ENCODE measurements at regions not wholly inside any gene's neighbourhood (a gene's known extent, or its start where the extent isn't known, plus 50 kb on each side); places are given as distances from the start of the nearest gene placed in this dataset.

DNA sequence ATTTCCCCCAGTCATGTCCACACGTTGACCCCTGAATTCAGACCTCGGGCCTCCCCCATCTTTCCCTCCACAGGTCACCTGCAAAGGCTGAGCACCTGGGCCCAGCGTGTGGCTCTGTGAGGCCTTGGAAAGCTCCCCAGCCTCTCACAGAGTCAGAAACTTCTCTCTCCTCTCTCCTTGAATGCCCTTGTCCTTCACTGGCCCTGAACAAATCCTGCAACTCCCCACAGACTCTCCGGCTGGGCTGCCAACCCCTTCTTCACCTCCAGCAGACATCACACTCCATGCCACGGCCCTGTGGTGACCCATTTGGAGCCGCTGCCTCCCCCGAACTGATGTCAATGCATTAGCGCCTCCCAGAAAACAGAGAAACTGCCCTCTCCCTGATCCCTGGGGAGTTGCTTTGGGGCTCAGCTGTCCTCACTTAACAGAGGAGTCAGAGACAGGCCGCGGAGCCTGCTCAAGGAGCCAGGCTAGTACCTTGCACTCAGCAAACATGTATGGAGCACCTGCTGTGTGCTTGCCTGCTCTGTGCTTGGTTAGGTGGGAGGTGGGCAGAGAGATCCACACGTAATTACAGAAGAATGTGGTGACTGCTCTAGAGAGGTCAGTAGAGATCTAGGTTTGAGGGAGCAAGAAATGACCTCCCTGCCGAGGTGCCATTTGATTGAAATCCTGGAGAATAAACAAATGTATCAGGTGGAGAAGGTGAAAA is 99.2 kb upstream of the PWP1 start:
- CTCF ChIA-PET, result interaction anchor here (1.0 to 2.5 kb wide), 2 partner anchors 29 to 455 kb away, joined by 3 to 10 read pairs; no protein-coding TSS in a partner anchor
- H3K27ac ChIP-seq (ENCODE audit: insufficient read depth in 1 of 2, low read depth in 1 of 2, low read length in 2 of 2, poor library complexity in 1 of 2, severe bottlenecking in 2 of 2), result no peak overlapping the region

DNA sequence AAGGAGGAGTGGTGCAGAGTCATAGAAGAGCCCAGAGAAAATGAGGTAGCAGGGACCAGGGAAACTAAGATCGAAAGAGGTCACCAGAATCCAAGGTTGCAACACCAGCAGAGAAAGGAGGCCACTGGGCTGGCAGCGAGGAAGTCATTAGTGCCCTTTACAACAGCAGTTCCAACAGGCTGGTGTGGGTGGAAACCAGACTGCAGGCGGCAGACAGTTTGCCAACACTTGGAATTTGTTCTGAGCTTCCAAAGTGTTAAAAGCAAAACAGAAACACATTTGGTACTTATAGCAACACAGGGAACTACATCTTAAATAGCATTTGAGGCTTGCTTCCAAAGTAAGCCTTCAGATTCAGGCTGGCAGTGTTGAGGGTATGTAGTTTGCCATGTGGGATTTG is 95.2 kb upstream of the PWP1 start:
- CTCF ChIA-PET, result no interaction called here
- 100% methylated on average over 3 of the region's 3 CpGs for WGBS (ENCODE audit: insufficient coverage)
- Histone ChIP-seq H3K27ac (ENCODE audit: insufficient read depth in 1 of 2, low read depth in 1 of 2, low read length in 2 of 2, poor library complexity in 1 of 2, severe bottlenecking in 2 of 2) (no peak overlapping the region), H3K4me1 (ENCODE audit: control extremely low read depth in 1 of 4, control insufficient read depth in 4 of 4, insufficient read depth in 4 of 4, low read length in 3 of 4) (peaks cover 0 to 1% (median 0%) of the 10 kb centered on the region in 4 experiments), H3K4me3 (ENCODE audit: control insufficient read depth in 1 of 7, extremely low read depth in 1 of 7, insufficient read depth in 4 of 7, low read depth in 2 of 7, low read length in 6 of 7) (no peak overlapping the region), H3K9me3 (ENCODE audit: control extremely low read depth in 1 of 5, control insufficient read depth in 4 of 5, insufficient read depth in 2 of 5, low read depth in 1 of 5, low read length in 4 of 5) (peaks cover 3 to 22% (median 6%) of the 10 kb centered on the region in 5 experiments), H3K27me3 (replicated peaks in 2 of 5; ENCODE audit: control insufficient read depth in 4 of 5, insufficient read depth in 5 of 5, low read length in 4 of 5) (no peaks in the 10 kb centered on the region), H3K36me3 (ENCODE audit: control insufficient read depth in 4 of 4, insufficient read depth in 4 of 4, low read length in 3 of 4) (peaks cover 0 to 11% (median 3%) of the 10 kb centered on the region in 4 experiments)
- POLR2A ChIA-PET, result no interaction called here
- DNase-seq, result no peak

More for the DNA sequence above, 99.2 kb upstream of the PWP1 start:
- Histone ChIP-seq H3K4me3 (ENCODE audit: control insufficient read depth in 1 of 7, extremely low read depth in 1 of 7, insufficient read depth in 4 of 7, low read depth in 2 of 7, low read length in 6 of 7) (no peak overlapping the region), H3K9me3 (ENCODE audit: control extremely low read depth in 1 of 5, control insufficient read depth in 4 of 5, insufficient read depth in 2 of 5, low read depth in 1 of 5, low read length in 4 of 5) (peaks cover 0 to 3% (median 2%) of the 10 kb centered on the region in 5 experiments), H3K4me1 (ENCODE audit: control extremely low read depth in 1 of 4, control insufficient read depth in 4 of 4, insufficient read depth in 4 of 4, low read length in 3 of 4) (peaks cover 0 to 1% (median 0%) of the 10 kb centered on the region in 4 experiments), H3K27me3 (replicated peaks in 2 of 5; ENCODE audit: control insufficient read depth in 4 of 5, insufficient read depth in 5 of 5, low read length in 4 of 5) (peaks cover 0 to 14% (median 0%) of the 10 kb centered on the region in 5 experiments), H3K36me3 (ENCODE audit: control insufficient read depth in 4 of 4, insufficient read depth in 4 of 4, low read length in 3 of 4) (peaks cover 0 to 6% (median 3%) of the 10 kb centered on the region in 4 experiments)
- POLR2A ChIA-PET, result no interaction called here
- no peak for DNase-seq
- WGBS (ENCODE audit: insufficient coverage), result 92% methylated on average over 12 of the region's 12 CpGs

DNA sequence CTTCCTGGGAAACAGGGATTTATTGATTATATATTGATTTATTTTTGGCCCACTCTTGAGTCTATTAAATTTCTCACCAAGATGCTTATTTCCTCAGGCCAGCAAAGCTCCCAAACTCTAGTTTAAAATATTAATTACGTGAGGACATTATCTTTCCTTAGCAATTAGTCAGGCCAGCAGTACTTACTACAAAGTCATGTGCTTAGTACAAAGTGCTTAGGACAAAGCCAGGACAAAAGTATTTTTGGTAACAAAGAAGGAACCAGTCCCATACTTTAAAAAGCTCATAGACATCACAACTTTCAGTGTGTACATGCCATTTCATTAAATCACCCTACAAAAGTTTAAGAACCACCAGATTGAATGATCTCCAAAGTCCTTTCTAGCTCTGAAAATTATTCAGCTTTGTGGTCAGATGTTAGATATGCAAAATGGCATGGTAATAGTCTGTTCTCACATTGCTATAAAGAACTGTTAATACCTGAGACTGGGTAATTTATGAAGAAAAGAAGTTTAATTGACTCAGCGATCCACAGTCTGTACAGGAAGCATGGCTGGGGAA is 94.7 kb upstream of the PWP1 start:
- Histone ChIP-seq H3K27ac (ENCODE audit: insufficient read depth in 1 of 2, low read depth in 1 of 2, low read length in 2 of 2, poor library complexity in 1 of 2, severe bottlenecking in 2 of 2) (no peak overlapping the region), H3K27me3 (replicated peaks in 2 of 5; ENCODE audit: control insufficient read depth in 4 of 5, insufficient read depth in 5 of 5, low read length in 4 of 5) (no peaks in the 10 kb centered on the region), H3K4me1 (ENCODE audit: control extremely low read depth in 1 of 4, control insufficient read depth in 4 of 4, insufficient read depth in 4 of 4, low read length in 3 of 4) (no peaks in the 10 kb centered on the region), H3K9me3 (ENCODE audit: control extremely low read depth in 1 of 5, control insufficient read depth in 4 of 5, insufficient read depth in 2 of 5, low read depth in 1 of 5, low read length in 4 of 5) (peaks cover 3 to 22% (median 6%) of the 10 kb centered on the region in 5 experiments), H3K36me3 (ENCODE audit: control insufficient read depth in 4 of 4, insufficient read depth in 4 of 4, low read length in 3 of 4) (peaks cover 0 to 11% (median 3%) of the 10 kb centered on the region in 4 experiments), H3K4me3 (ENCODE audit: control insufficient read depth in 1 of 7, extremely low read depth in 1 of 7, insufficient read depth in 4 of 7, low read depth in 2 of 7, low read length in 6 of 7) (no peak overlapping the region)
- POLR2A ChIA-PET, result no interaction called here
- WGBS (ENCODE audit: insufficient coverage), result no CpG with 5 or more reads among the region's 2 CpGs
- CTCF ChIA-PET, result no interaction called here
- no peak for DNase-seq

DNA sequence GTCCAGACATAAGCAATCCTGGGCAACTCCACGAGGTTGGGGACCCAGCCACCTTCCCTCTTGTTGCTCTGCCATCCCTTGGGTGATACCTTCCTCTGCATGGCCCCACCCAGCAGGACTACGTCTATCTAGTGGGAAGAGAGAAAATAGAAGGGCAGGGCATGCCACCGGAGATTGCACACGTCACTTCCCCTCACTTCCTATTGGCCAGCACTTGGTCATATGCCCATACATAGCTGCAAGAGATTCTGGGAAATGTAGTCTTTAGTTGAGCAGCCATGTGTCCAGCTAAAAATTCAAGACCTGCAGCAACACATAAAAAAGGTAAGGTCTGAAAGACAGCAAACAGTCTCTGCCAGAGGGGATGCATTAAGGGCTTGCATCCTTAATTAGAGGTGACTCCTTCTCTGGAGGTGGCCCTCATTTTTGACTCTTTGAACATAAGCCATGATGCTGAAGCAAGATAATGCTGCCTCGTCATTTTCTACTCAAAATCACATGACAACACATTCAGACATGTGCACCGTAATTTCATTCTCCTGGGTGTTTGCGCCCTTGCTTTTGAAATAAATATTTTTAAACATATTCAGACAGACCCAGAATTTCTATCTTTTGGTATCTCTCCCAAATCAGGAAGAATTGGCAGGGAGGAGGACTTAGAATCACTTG is 91.8 kb upstream of the PWP1 start:
- POLR2A ChIA-PET, result no interaction called here
- peaks cover 3 to 20% (median 4%) of the 10 kb centered on the region in 5 experiments for H3K9me3 ChIP-seq (ENCODE audit: control extremely low read depth in 1 of 5, control insufficient read depth in 4 of 5, insufficient read depth in 2 of 5, low read depth in 1 of 5, low read length in 4 of 5)
- H3K4me3 ChIP-seq (ENCODE audit: control insufficient read depth in 1 of 7, extremely low read depth in 1 of 7, insufficient read depth in 4 of 7, low read depth in 2 of 7, low read length in 6 of 7), result no peak overlapping the region
- DNase-seq, result peak in 2 of 3 donors; percentile 12 to 30
- WGBS (ENCODE audit: insufficient coverage), result 92% methylated on average over 5 of the region's 7 CpGs
- no peaks in the 10 kb centered on the region for H3K4me1 ChIP-seq (ENCODE audit: control extremely low read depth in 1 of 4, control insufficient read depth in 4 of 4, insufficient read depth in 4 of 4, low read length in 3 of 4)
- peaks cover 0 to 5% (median 0%) of the 10 kb centered on the region in 4 experiments for H3K36me3 ChIP-seq (ENCODE audit: control insufficient read depth in 4 of 4, insufficient read depth in 4 of 4, low read length in 3 of 4)
- H3K27me3 ChIP-seq (replicated peaks in 2 of 5; ENCODE audit: control insufficient read depth in 4 of 5, insufficient read depth in 5 of 5, low read length in 4 of 5), result no peaks in the 10 kb centered on the region
- no peak overlapping the region for H3K27ac ChIP-seq (ENCODE audit: insufficient read depth in 1 of 2, low read depth in 1 of 2, low read length in 2 of 2, poor library complexity in 1 of 2, severe bottlenecking in 2 of 2)
- CTCF ChIA-PET, result no interaction called here

DNA sequence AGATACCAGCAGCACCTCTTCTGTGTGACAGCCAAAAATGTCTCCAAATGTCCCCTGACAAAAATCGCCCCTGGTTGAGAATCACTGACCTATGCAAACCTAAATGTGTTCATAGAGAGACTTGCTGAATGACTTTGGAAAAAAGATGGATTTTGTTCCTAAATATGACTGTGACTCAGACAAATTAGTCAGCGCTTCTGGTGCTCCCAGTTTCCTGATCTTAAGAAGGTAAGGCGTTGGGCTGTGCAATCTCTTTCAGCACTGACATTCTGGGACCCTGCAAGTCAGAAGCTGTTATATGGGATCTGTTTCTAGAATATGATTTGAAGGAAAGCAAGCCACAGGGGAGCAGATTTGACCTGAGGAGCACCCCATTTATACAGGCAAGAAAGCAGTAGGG is 90.6 kb upstream of the PWP1 start:
- Histone ChIP-seq H3K4me1 (ENCODE audit: control extremely low read depth in 1 of 4, control insufficient read depth in 4 of 4, insufficient read depth in 4 of 4, low read length in 3 of 4) (no peaks in the 10 kb centered on the region), H3K27ac (ENCODE audit: insufficient read depth in 1 of 2, low read depth in 1 of 2, low read length in 2 of 2, poor library complexity in 1 of 2, severe bottlenecking in 2 of 2) (no peak overlapping the region), H3K27me3 (replicated peaks in 2 of 5; ENCODE audit: control insufficient read depth in 4 of 5, insufficient read depth in 5 of 5, low read length in 4 of 5) (no peaks in the 10 kb centered on the region), H3K36me3 (ENCODE audit: control insufficient read depth in 4 of 4, insufficient read depth in 4 of 4, low read length in 3 of 4) (peaks cover 0 to 5% (median 0%) of the 10 kb centered on the region in 4 experiments), H3K4me3 (ENCODE audit: control insufficient read depth in 1 of 7, extremely low read depth in 1 of 7, insufficient read depth in 4 of 7, low read depth in 2 of 7, low read length in 6 of 7) (no peak overlapping the region), H3K9me3 (ENCODE audit: control extremely low read depth in 1 of 5, control insufficient read depth in 4 of 5, insufficient read depth in 2 of 5, low read depth in 1 of 5, low read length in 4 of 5) (peaks cover 3 to 20% (median 4%) of the 10 kb centered on the region in 5 experiments)
- POLR2A ChIA-PET, result no interaction called here
- CTCF ChIA-PET, result no interaction called here
- WGBS (ENCODE audit: insufficient coverage), result 94% methylated on average over 3 of the region's 3 CpGs
- no peak for DNase-seq

DNA sequence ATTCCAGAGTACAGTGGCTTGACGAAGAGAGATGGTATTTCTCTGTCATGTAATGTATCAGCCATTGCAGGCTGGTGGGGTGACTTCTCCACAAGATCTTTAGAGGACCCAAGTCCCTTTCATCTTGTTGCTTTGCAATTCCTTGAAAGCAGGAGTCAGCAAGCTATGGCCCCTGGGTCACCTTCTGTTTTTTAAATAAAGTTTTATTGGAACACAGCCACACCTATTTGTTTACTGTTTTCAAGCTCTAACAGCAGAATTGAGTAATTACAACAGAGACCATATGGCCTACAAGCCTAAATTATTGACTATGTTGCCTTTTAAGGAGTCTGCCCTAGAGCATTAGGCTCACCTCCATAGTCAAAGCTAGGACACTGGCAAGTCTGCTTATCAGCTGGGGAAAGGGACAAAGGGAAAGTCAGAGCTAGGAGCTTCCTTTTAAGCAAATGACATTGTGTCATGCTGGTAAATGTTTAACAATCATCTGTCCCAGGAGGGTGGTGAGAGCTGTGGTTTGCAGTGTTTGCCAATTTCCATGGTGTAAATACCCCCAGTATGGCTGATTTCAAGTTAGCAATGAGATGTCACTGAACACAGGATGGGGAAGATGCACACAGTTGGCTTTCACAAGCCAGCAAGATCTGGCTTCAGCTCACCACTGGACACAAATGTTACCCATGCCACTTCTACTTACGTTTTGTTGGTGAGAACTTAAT is 87.7 kb upstream of the PWP1 start:
- 100% methylated on average over 2 of the region's 2 CpGs for WGBS (ENCODE audit: insufficient coverage)

More for the DNA sequence above, 87.7 kb upstream of the PWP1 start:
- peaks cover 3 to 15% (median 4%) of the 10 kb centered on the region in 5 experiments for H3K9me3 ChIP-seq (ENCODE audit: control extremely low read depth in 1 of 5, control insufficient read depth in 4 of 5, insufficient read depth in 2 of 5, low read depth in 1 of 5, low read length in 4 of 5)
- H3K4me1 ChIP-seq (ENCODE audit: control extremely low read depth in 1 of 4, control insufficient read depth in 4 of 4, insufficient read depth in 4 of 4, low read length in 3 of 4), result no peaks in the 10 kb centered on the region
- DNase-seq, result peak in 2 of 3 donors; percentile 6 to 7
- H3K4me3 ChIP-seq (ENCODE audit: control insufficient read depth in 1 of 7, extremely low read depth in 1 of 7, insufficient read depth in 4 of 7, low read depth in 2 of 7, low read length in 6 of 7), result no peak overlapping the region
- ChIA-PET POLR2A (no interaction called here), CTCF (interaction anchor here (1.1 to 2.5 kb wide), 7 partner anchors 8 to 466 kb away, joined by 3 to 18 read pairs (median 6); no protein-coding TSS in a partner anchor)
- H3K27ac ChIP-seq (ENCODE audit: insufficient read depth in 1 of 2, low read depth in 1 of 2, low read length in 2 of 2, poor library complexity in 1 of 2, severe bottlenecking in 2 of 2), result no peak overlapping the region
- no peaks in the 10 kb centered on the region for H3K27me3 ChIP-seq (replicated peaks in 2 of 5; ENCODE audit: control insufficient read depth in 4 of 5, insufficient read depth in 5 of 5, low read length in 4 of 5)
- H3K36me3 ChIP-seq (ENCODE audit: control insufficient read depth in 4 of 4, insufficient read depth in 4 of 4, low read length in 3 of 4), result peaks cover 0 to 5% (median 2%) of the 10 kb centered on the region in 4 experiments

Data from common myeloid progenitor, CD34-positive (primary cell).